GM18951 (cell line): ENCODE measurements at regions not wholly inside any gene's neighbourhood (a gene's known extent, or its start where the extent isn't known, plus 50 kb on each side); places are given as distances from the start of the nearest gene placed in this dataset.

ENCODE experiments used
- POLR2A ChIP-seq: IDR thresholded peaks from 4 replicates; pipeline ENCODE4 v1.6.1; 2011; ENCODE audit warnings: mild to moderate bottlenecking; ENCODE audit not compliant: insufficient read length, insufficient read depth; ENCODE audit errors: extremely low read depth
- in situ Hi-C: fragments of 300-500 bp; cut with MboI; formaldehyde crosslinking; loops from one replicate; pipeline ENCODE4 v1.12.0; 2022; ENCODE audit warnings: low sequenced_read_pairs, mixed read lengths, inconsistent platforms; ENCODE audit not compliant: unreplicated experiment

GRCh38 chr18:22767653-22768052 lies 165.5 kb upstream of the RBBP8 start:
- in situ Hi-C loops, result no loop called here
- no peak for TF ChIP-seq POLR2A

DNA sequence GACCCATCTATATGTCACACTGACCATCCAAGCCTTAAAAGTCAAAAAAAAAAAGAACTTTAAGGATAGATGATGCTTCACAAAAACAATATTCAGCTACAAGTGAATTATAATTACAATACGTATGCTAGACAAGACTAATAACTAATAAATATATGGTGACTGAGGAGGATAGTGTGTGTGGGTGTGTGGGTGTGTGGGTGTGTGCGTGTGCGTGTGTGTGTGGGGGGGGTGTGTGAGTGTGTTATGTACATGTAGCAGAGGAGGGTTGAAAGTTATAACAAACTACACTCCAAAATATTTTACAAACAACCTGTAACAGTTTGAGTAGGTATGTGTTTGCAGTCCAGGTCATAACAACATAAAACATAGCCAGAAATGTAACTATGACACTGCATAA lies 159.2 kb upstream of the RBBP8 start:
- TF ChIP-seq POLR2A, result no peak
- in situ Hi-C loops, result no loop called here

DNA sequence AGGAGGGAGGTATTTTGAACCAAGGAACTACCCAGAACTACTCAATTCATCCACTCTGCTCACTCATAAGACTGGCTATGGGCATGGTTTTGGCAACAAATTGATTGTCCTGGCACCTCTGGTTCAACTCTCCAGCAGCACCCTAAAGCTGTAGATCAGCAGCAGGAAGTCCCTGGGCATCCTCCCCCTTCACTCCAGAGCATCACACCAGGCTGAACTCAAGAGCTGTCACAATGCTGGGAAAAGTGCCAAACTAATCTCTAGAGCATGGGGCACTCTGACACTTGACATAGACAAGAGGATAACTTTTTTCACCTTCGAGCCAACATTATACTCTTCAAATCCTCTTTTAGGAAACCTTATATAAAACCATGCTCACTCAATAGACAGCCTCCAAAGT lies 154.1 kb upstream of the RBBP8 start:
- in situ Hi-C loops, result no loop called here
- no peak for TF ChIP-seq POLR2A

GRCh38 chr18:22783245-22783644 lies 149.9 kb upstream of the RBBP8 start:
- in situ Hi-C loops, result no loop called here
- no peak for TF ChIP-seq POLR2A

DNA sequence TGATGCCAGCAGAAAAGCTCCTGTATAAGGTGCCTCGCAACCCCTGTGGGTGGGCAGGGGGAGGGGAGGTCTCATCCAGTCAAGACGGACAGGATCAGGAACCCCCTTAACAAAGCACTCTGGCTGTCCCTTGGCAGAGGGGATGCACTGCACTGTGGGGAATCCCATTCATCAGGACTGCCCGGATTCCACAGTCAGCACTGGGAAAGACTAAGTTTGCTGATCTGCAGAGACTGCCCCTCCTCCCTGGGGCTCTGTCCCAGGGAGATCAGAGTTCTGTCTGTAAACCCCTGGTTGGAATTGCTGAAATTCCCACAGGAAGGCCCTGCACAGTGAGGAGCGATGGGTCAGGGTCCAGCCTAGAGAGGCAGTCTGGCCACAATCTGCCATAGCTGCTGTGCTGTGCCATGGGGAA lies 149.5 kb upstream of the RBBP8 start:
- in situ Hi-C loops, result no loop called here
- TF ChIP-seq POLR2A, result no peak

GRCh38 chr18:22789052-22789451 lies 144.1 kb upstream of the RBBP8 start:
- no peak for TF ChIP-seq POLR2A
- in situ Hi-C loops, result no loop called here

DNA sequence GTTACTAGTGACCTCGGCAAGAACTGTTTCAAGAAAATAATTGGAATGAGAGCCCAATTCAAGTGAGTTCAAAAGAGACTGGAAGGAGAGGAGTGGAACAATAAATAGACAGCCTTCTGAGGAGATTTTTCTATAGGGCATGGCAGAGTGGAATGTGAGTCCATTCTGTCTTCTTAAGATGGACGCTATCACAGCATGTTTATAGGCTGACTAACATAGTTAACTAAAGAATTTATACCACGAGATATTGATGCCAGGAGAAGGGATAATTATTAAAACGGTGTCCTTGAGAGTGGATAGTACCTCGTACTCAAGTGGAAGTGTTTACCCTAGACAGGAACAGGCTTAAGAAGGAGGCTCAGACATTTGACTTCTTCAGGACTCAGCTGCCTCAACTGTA lies 143.5 kb upstream of the RBBP8 start:
- in situ Hi-C loops, result no loop called here

GRCh38 chr18:22790545-22791309 lies 142.4 kb upstream of the RBBP8 start:
- in situ Hi-C loops, result no loop called here
- TF ChIP-seq POLR2A, result no peak

More for the DNA sequence above, 143.5 kb upstream of the RBBP8 start:
- no peak for TF ChIP-seq POLR2A

- no peak for TF ChIP-seq POLR2A
- in situ Hi-C loops, result no loop called here
Measured at GRCh38 chr18:22791310-22791610, 141.9 kb upstream of the RBBP8 start.

DNA sequence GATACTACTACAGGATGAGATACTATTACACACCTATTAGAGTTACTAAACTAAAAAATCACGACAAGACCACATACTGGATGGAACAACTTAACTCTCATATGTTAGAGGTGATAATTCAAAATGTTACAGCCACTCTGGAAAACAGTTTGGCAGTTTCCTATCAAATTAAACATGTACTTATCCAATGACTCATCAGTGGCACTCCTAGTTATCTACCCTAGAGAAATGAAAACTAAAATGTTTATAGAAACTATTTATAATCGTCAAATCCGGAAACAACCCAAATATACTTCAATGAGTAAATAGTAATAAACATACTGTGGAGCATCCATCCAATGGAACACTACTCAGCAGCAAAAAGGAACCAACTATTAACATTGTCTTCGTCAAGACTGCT lies 137.0 kb upstream of the RBBP8 start:
- no peak for TF ChIP-seq POLR2A
- in situ Hi-C loops, result no loop called here

GRCh38 chr18:22800551-22800951 lies 132.6 kb upstream of the RBBP8 start:
- no peak for TF ChIP-seq POLR2A
- in situ Hi-C loops, result no loop called here

DNA sequence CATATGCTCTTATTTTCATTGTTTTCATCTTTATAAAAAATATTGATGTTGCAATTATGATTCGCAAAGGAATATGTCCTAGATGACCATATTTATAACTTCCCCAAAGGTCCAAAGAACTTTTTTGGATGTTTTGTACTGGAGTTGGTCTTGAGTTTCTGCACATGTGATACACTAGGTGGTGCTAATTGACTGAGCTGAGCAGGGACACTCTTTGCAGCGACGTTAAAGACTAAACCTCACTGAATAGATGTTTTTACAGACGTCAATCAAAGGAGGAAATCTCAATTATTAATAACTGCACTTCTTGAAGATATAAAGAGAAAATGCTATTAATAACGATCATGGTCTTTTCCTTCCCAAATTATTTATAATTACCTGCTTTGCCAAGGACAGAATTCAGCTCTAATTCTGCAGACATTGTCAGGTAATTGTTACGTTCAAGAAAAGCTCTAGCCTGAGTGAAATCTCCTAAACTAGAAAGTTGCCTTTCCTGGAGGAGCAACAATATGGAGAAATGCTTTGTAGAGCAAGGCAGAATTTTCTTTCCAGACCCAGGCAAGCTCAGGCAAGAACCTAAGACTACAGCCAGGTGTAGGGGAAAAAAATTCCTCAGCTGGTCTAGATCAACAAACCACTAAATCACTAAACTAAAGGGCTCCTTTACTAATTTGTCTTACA lies 119.3 kb upstream of the RBBP8 start:
- TF ChIP-seq POLR2A, result no peak
- in situ Hi-C loops, result no loop called here

GRCh38 chr18:22814329-22814703 lies 118.8 kb upstream of the RBBP8 start:
- in situ Hi-C loops, result no loop called here

More at GRCh38 chr18:22814329-22814703, 118.8 kb upstream of the RBBP8 start:
- no peak for TF ChIP-seq POLR2A
